ENCODE measurements at regions not wholly inside any gene's neighbourhood (a gene's known extent, or its start where the extent isn't known, plus 50 kb on each side); places are given as distances from the start of the nearest gene placed in this dataset.

DNA sequence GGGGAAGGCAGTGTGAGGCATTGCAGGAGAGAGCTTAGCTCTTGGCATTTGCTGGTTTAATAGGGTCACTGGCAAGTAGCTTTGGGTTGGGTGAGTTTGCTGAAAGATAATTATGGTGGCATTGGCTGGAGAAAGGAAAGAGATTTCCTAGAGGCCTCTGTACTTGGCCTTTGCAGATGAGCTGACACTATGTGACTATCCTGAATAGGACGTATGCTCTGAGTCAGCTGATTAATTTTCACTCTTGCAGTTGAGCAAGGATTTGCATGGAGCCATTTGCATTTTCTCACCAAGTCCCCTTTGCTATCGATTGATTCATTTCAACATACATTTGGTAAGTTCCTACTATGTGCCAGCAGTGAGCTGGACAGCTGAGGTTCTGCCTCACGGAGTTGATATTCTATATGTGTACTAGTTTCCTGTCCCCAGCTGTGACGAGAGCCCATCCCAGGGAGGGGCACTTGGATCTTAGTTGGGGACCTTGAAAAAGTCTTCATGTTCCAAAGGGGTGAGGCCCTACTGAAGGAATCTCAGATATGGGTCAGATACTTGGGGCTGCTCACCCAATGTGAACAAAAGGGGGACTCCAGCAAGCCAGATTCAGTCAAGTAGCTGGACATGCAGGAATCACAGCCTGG is 245.7 kb downstream of the LOXHD1 start:
- no peak for DNase-seq (ENCODE audit: low read depth)

- DNase-seq (ENCODE audit: low read depth) = no peak
These were observed 244.9 kb downstream of the LOXHD1 start for GRCh38 chr18:46411867-46412690.

DNA sequence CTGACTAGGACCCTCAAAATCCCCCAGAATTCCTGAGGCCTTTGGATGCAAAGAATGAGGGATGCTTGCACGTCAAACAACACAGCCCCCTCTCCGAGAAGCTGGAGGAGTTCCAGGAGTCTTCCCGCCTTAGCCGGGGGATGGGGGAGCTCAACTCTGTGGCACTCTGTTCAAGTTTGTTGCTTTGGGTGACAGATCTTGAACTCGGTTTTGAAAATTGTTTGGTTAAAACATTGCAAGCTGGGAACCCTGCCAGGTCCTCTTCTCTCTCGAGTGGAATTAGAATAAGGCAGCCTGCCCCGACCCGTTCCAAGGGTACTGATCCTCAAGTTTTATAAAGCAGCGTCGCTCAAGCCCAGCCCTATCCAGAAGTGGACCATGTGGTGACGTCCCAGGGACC is 244.1 kb downstream of the LOXHD1 start:
- DNase-seq (ENCODE audit: low read depth) = no peak

DNA sequence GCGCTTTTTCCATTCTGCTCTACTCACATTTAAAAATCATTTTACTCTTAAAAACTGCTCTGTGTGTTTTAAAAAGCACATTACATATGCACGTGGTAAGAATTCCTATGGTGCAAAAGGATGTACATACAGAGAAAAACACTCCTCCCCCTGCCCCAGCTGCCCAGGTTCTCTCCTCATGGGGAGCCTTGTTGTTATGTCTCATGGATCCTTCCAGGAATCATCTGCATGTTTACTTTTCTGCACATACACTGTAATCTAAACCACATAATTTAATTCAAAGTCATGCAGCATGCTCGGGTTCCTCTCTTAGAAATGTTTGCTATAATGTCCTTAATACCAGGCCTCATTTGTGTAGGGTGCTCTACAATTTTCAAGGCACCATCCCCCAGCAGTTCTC is 243.3 kb downstream of the LOXHD1 start:
- no peak for DNase-seq (ENCODE audit: low read depth)

DNA sequence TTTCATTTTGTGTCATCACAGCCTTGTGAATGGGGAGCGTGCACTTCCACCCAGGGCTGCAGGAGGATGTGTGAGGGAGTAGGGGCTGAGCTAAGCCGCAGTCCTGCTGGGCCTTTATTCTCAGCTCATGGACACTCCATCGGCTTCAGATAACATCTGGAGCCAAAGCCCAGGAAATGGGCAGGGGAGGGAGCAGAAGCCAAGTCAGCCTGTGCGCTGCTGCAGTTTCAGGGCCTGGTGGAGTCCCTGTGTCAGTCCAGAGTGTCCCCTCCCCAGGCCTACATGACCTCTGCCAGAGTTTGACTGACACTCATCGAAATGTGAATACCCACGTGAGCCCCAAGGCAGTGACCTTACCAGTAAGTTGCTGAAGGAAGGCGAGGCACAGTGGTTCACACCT is 242.2 kb downstream of the LOXHD1 start:
- DNase-seq (ENCODE audit: low read depth) = no peak

GRCh38 chr18:46415532-46416252 is 241.3 kb downstream of the LOXHD1 start:
- DNase-seq (ENCODE audit: low read depth) = no peak

- no peak for DNase-seq (ENCODE audit: low read depth)
These were observed 240.0 kb downstream of the LOXHD1 start for GRCh38 chr18:46416706-46417638.

GRCh38 chr18:46418663-46419260 is 238.3 kb downstream of the LOXHD1 start:
- DNase-seq (ENCODE audit: low read depth) = peak; percentile 6

- DNase-seq (ENCODE audit: low read depth) = no peak
These were observed 237.5 kb downstream of the LOXHD1 start for GRCh38 chr18:46419391-46420141.

DNA sequence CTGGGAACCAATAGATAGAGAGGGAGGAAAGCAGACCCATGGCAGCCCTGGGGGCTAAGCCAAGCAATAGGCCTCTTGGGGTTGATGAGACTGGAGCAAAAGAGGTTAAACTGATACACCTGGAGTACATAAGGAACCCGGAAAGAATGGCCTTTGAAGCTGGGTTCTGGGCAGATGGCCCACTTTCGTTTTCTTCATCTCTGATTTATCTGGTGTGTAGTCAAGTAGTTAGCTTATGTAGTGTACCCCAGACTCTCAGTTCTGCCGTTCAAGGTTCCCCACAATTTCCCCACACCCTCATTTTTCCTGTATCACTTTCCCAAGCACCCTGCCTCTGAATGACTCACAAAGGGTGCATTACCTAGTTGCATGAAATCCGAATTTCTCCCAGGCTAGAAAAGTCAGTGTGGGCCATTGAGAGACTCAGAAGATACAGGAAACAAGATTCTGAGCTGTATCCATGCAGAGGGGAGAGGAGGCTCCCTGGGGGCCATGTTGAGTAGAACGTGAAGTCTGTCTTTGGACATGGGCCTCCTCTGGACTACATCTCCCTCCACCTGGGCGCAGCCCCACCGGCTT is 235.0 kb downstream of the LOXHD1 start:
- DNase-seq (ENCODE audit: low read depth) = no peak

DNA sequence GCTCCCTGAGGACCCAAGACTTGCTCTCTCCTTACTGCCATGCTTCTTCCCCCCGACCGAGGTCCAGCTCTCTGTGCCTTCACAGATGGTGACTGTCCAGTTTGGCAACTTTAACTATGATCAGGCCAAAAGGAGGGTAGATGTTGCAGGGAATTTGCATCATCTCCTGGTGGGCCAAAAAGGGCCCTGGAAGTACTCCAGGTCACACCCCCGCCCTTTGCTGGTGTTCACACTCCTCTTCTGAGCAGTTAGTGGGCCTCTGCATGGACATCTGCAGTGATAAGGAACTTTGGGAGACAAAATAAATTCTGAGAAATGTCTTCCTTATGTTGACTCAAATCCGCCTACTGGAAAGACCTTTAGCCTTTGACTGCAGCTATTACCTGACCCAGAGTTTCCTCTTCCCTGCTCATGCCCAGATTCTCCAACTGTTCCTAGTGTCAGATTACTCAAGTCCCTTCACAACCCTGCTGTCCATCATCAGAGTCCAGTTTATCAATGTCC is 234.4 kb downstream of the LOXHD1 start:
- DNase-seq (ENCODE audit: low read depth) = no peak

DNA sequence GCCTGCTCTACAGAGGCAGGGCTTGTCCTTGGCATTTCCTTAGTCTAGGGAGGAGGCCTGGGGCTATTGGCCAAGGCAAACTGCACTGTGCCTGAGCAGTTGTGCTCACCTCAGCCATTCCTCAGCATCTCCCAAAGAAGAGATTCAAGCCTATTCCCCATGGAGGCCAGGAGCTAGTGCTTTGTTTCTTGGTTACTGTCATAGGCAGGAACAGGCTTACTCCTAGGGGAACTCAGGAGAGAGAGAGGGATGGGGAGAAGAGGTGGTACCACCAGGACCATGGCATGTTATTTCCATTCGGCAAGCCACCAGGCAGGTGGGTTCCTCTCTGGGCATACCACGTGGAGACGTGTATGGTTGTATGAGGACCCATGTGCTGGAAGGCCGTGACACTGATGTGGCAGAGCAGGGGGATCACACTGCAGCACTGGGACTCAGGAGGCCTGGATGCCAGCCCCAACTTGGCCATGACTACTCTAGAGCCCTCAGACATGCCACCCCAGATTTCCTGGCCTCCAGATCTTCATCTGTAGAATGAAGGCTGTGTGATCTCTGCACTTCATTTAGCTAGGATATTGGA is 233.7 kb downstream of the LOXHD1 start:
- DNase-seq (ENCODE audit: low read depth) = no peak

- no peak for DNase-seq (ENCODE audit: low read depth)
These were observed 232.1 kb downstream of the LOXHD1 start for GRCh38 chr18:46424898-46425297.

GRCh38 chr18:46425511-46425910 is 231.5 kb downstream of the LOXHD1 start:
- DNase-seq (ENCODE audit: low read depth) = no peak

GRCh38 chr18:46426021-46426678 is 230.9 kb downstream of the LOXHD1 start:
- DNase-seq (ENCODE audit: low read depth) = no peak

DNA sequence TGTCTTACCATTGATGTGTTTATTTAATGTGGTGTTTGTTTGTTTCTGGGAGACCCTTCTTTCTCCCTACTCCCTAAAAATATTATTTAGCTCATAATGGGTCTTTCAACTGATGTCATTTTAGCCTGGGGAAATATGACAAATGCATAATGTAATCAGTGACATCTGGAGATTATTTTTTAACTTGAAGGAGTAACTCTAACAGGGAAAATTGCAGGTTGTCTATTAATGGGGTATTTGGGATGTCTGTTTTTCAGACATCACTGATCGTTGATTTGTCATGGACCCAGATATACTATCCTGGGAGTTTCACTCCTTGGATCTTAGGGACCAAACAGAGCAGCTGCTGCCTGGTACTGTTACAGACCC is 230.4 kb downstream of the LOXHD1 start:
- DNase-seq (ENCODE audit: low read depth) = no peak
